OCI-LY7 (cell line): ENCODE measurements at regions not wholly inside any gene's neighbourhood (a gene's known extent, or its start where the extent isn't known, plus 50 kb on each side); places are given as distances from the start of the nearest gene placed in this dataset.

Experiments
- BruUV-seq: library from RNA; stranded (reverse); fragments of 400-500 nt; replicated peaks from 2 replicates; lab custom pipeline; 2021; lab: Mats Ljungman, UMichigan
- CTCF ChIA-PET: fragments of 300-600 bp; sonication (Branson Sonifier 250); formaldehyde crosslinking; loops from one replicate; lab custom pipeline; 2022; ENCODE audit warnings: antibody characterized with exemption; ENCODE audit not compliant: unreplicated experiment; lab: Charles Lee
- POLR2A ChIA-PET: fragments of 300-600 bp; sonication (Branson Sonifier 250); formaldehyde crosslinking; loops from one replicate; lab custom pipeline; 2022; ENCODE audit warnings: antibody characterized with exemption; lab: Charles Lee
- DNase-seq: peaks from one replicate; pipeline ENCODE4 v3.0.0-alpha.2; 2015; ENCODE audit warnings: low spot score
- H2AFZ ChIP-seq: fragments of 200-600 bp; sonication (generic), shearing (Covaris generic); 2 replicates; pipeline ENCODE4 v1.6.1; 2014; ENCODE audit warnings: mild to moderate bottlenecking, antibody characterized with exemption, low read length, moderate library complexity
- H3K27ac ChIP-seq: fragments of 200-600 bp; sonication (generic); 2 replicates; pipeline ENCODE4 v1.5.1; 2014; ENCODE audit warnings: mixed run types, low read depth, mild to moderate bottlenecking, moderate library complexity, low read length, inconsistent platforms; ENCODE audit not compliant: poor library complexity, severe bottlenecking
- H3K36me3 ChIP-seq: fragments of 200-600 bp; sonication (generic); 2 replicates; pipeline ENCODE4 v1.6.1; 2014; ENCODE audit warnings: mild to moderate bottlenecking, antibody characterized with exemption, low read length, moderate library complexity, mixed read lengths; ENCODE audit not compliant: insufficient read depth
- H3K4me1 ChIP-seq: fragments of 200-600 bp; sonication (generic); 2 replicates; pipeline ENCODE4 v1.5.1; 2014; ENCODE audit warnings: mild to moderate bottlenecking, low read length; ENCODE audit not compliant: insufficient read depth, poor library complexity, severe bottlenecking
- H3K4me2 ChIP-seq: fragments of 200-600 bp; sonication (generic); 2 replicates; pipeline ENCODE4 v1.6.1; 2014; ENCODE audit warnings: mild to moderate bottlenecking, low read length
- H3K4me3 ChIP-seq: fragments of 200-600 bp; sonication (generic); 2 replicates; pipeline ENCODE4 v1.5.1; 2014; ENCODE audit warnings: mild to moderate bottlenecking, low read depth, low read length; ENCODE audit not compliant: poor library complexity, severe bottlenecking
- H3K79me2 ChIP-seq: fragments of 200-600 bp; sonication (generic); 2 replicates; pipeline ENCODE4 v1.6.1; 2016; ENCODE audit warnings: low read depth, mild to moderate bottlenecking, low read length, moderate library complexity, mixed read lengths; ENCODE audit not compliant: insufficient read depth
- H3K9me2 ChIP-seq: fragments of 200-600 bp; sonication (generic); 2 replicates; pipeline ENCODE4 v1.6.1; 2016; ENCODE audit warnings: mild to moderate bottlenecking, low read length, mixed read lengths; ENCODE audit not compliant: insufficient read depth
- H3K9me3 ChIP-seq: fragments of 200-600 bp; sonication (generic); 2 replicates; pipeline ENCODE4 v1.6.1; 2014; ENCODE audit warnings: mild to moderate bottlenecking, mixed run types, low read length, mixed read lengths
- H4K20me1 ChIP-seq: fragments of 200-600 bp; sonication (generic); 2 replicates; pipeline ENCODE4 v1.6.1; 2014; ENCODE audit warnings: mild to moderate bottlenecking, antibody characterized with exemption, low read length, moderate library complexity, mixed read lengths; ENCODE audit not compliant: insufficient read depth
- CTCF ChIP-seq: fragments of 200-600 bp; sonication (generic); conservative IDR thresholded peaks from 2 replicates; pipeline ENCODE4 v1.5.1; 2014; ENCODE audit warnings: mild to moderate bottlenecking, antibody characterized with exemption, low read length, moderate library complexity, mixed read lengths
- EZH2phosphoT487 ChIP-seq: fragments of 200-600 bp; sonication (generic); IDR thresholded peaks from 2 replicates; pipeline ENCODE4 v1.6.1; 2018; ENCODE audit warnings: low read depth, borderline replicate concordance, mild to moderate bottlenecking, mixed run types, antibody characterized with exemption, low read length, moderate library complexity, mixed read lengths
- intact Hi-C: fragments of 100-400 bp; cut with micrococcal nuclease; formaldehyde crosslinking; loops from one replicate; pipeline ENCODE4 v1.10.0; 2022; ENCODE audit not compliant: unreplicated experiment

- Histone ChIP-seq H2AFZ (no peak overlapping the region), H3K4me2 (no peak overlapping the region), H3K9me3 (no peaks in the 10 kb centered on the region), H3K4me1 (no peaks in the 10 kb centered on the region), H4K20me1 (no peaks in the 10 kb centered on the region), H3K4me3 (no peak overlapping the region), H3K27ac (no peak overlapping the region), H3K9me2 (no peaks in the 10 kb centered on the region), H3K79me2 (no peaks in the 10 kb centered on the region), H3K36me3 (no peaks in the 10 kb centered on the region)
- TF ChIP-seq CTCF (no peak), EZH2phosphoT487 (no peak)
- intact Hi-C loops: no loop called here
- DNase-seq: no peak
- no TSS peak for BruUV-seq
- ChIA-PET CTCF (no interaction called here), POLR2A (no interaction called here)
Observed at GRCh38 chr2:59180621-59181020, 939.5 kb upstream of the FANCL start.

GRCh38 chr2:59180111-59180510 is 939.0 kb upstream of the FANCL start:
- no peak for DNase-seq
- H4K20me1 ChIP-seq: no peaks in the 10 kb centered on the region
- H3K4me2 ChIP-seq: no peak overlapping the region
- intact Hi-C loops: no loop called here
- H3K27ac ChIP-seq: no peak overlapping the region
- no TSS peak for BruUV-seq
- no peaks in the 10 kb centered on the region for H3K4me1 ChIP-seq
- POLR2A ChIA-PET: no interaction called here
- no peaks in the 10 kb centered on the region for H3K36me3 ChIP-seq
- H3K9me3 ChIP-seq: no peaks in the 10 kb centered on the region
- H3K79me2 ChIP-seq: no peaks in the 10 kb centered on the region
- TF ChIP-seq CTCF (no peak), EZH2phosphoT487 (no peak)
- CTCF ChIA-PET: no interaction called here
- H3K9me2 ChIP-seq: no peaks in the 10 kb centered on the region
- no peak overlapping the region for H2AFZ ChIP-seq
- no peak overlapping the region for H3K4me3 ChIP-seq

- Histone ChIP-seq H2AFZ (no peak overlapping the region), H3K27ac (no peak overlapping the region), H3K4me3 (no peak overlapping the region), H3K9me3 (no peaks in the 10 kb centered on the region), H3K79me2 (no peaks in the 10 kb centered on the region), H3K4me2 (no peak overlapping the region), H4K20me1 (no peaks in the 10 kb centered on the region), H3K4me1 (no peaks in the 10 kb centered on the region), H3K9me2 (no peaks in the 10 kb centered on the region), H3K36me3 (no peaks in the 10 kb centered on the region)
- BruUV-seq: no TSS peak
- CTCF ChIA-PET: interaction anchor here (1.2 kb wide), 1 partner anchor 109 kb away, joined by 3 read pairs; no protein-coding TSS in a partner anchor
- no peak for DNase-seq
- TF ChIP-seq EZH2phosphoT487 (no peak), CTCF (no peak)
- intact Hi-C loops: no loop called here
- POLR2A ChIA-PET: no interaction called here
Observed at GRCh38 chr2:59177748-59178147, 936.6 kb upstream of the FANCL start.
